Heart right ventricle (tissue), 16 donors: ENCODE measurements at regions not wholly inside any gene's neighbourhood (a gene's known extent, or its start where the extent isn't known, plus 50 kb on each side); places are given as distances from the start of the nearest gene placed in this dataset.

Experiments
- ATAC-seq, 8 donors: fragments of 200-7000 bp; cut with Tn5 transposase; one replicate each; pipeline ENCODE4 v1.9.1; 2020; ENCODE audit warnings: mild to moderate bottlenecking in 8 of 8, moderate library complexity in 8 of 8, moderate number of reproducible peaks in 1 of 8
- DNase-seq, 2 donors: peaks; one replicate each; pipeline ENCODE4 v3.0.0-alpha.2; 2020
- H3K27ac ChIP-seq, 10 donors: fragments of 200-600 bp; sonication (generic) in 2 of 10; one replicate each; pipeline versions ENCODE4 v1.5.0 to v1.8.0; 2020 to 2022; ENCODE audit warnings: mild to moderate bottlenecking in 3 of 10
- H3K27me3 ChIP-seq, 7 donors: fragments of 200-600 bp; one replicate each; pipeline ENCODE4 v1.8.0; 2021 to 2022; ENCODE audit warnings: mild to moderate bottlenecking in 2 of 7
- H3K36me3 ChIP-seq, 9 donors: fragments of 200-600 bp; sonication (generic) in 1 of 9; one replicate each; pipeline versions ENCODE4 v1.5.0 to v1.8.0; 2020 to 2022; ENCODE audit warnings: mild to moderate bottlenecking in 2 of 9
- H3K4me1 ChIP-seq, 9 donors: fragments of 200-600 bp; sonication (generic) in 1 of 9; one replicate each; pipeline versions ENCODE4 v1.5.0 to v1.8.0; 2020 to 2022; ENCODE audit warnings: mild to moderate bottlenecking in 4 of 9
- H3K4me3 ChIP-seq, 10 donors: fragments of 200-600 bp; sonication (generic) in 2 of 10; one replicate each; pipeline versions ENCODE4 v1.5.0 to v1.8.0; 2020 to 2022; ENCODE audit warnings: mild to moderate bottlenecking in 7 of 10, moderate library complexity in 2 of 10
- H3K9me3 ChIP-seq, 11 donors: fragments of 200-600 bp in 10 of 11; sonication (generic) in 2 of 11; one replicate each; pipeline versions ENCODE4 v1.5.0 to v1.8.0; 2013 to 2022; ENCODE audit warnings: mild to moderate bottlenecking in 2 of 11, control low read depth in 1 of 11, moderate library complexity in 1 of 11
- WGBS, 2 donors: extraction: QIAGEN DNeasy Blood & Tissue Kit; methylation state at CpG; one replicate each; pipeline ENCODE4 v1.1.7; 2013; ENCODE audit warnings: inconsistent platforms in 1 of 2; 5-methylcytosine and 5-hydroxymethylcytosine counted together
- intact Hi-C, 10 donors: fragments of 100-400 bp; cut with DNase I; formaldehyde crosslinking; loops; one replicate each; pipeline versions ENCODE4 v1.11.1 to v1.14.2; 2022
- TF ChIP-seq, protein P1 (sequence below), 9 donors: fragments of 200-600 bp; sonication (generic) in 2 of 9; IDR thresholded peaks; one replicate each; pipeline versions ENCODE4 v1.5.0 to v1.8.0; 2021 to 2022; ENCODE audit warnings: antibody characterized with exemption in 9 of 9, mild to moderate bottlenecking in 5 of 9, moderate library complexity in 1 of 9
- donor health status: Arrhythmogenic right ventricular cardiomyopathy.
- donor health status: ischemic (EF 13 %, LVEDD 7.1; RV severe dilation, severe dysfunction).
- donor health status: healthy with polysubstance abuse.
- donor health status: DM: no; HTN: yes; CAD: no.
- donor health status: DM: no; HTN: no; CAD: no.
- donor health status: ischemic (EF 25% LVEDD 6.9; RV normal size, moderate dysfunction).
- donor health status: ischemic (EF 25% LVEDD 5.7; RV mildly dilated, moderate dysfunction).
- donor health status: healthy.
- donor health status: DM: yes; HTN: yes; CAD: no.
- donor health status: Ischemic cardiomyopathy.
- donor health status: ischemic (EF 35%, LVEDD 5.7; RV mildly dilated, moderate dysfunction).
- donor health status: nonischemic (EF 11% LVEDD 7.7; RV severe dilation, severe dysfunction).
- donor health status: DM: yes; HTN: yes; CAD: no.
- donor health status: PGD.
- donor health status: ischemic (EF 29% LVEDD 5.4; RV normal size, mild dysfunction).
- donor health status: nonischemic (EF 23%, LVEDD 6.1; RV moderate dilation, normal function).

DNA sequence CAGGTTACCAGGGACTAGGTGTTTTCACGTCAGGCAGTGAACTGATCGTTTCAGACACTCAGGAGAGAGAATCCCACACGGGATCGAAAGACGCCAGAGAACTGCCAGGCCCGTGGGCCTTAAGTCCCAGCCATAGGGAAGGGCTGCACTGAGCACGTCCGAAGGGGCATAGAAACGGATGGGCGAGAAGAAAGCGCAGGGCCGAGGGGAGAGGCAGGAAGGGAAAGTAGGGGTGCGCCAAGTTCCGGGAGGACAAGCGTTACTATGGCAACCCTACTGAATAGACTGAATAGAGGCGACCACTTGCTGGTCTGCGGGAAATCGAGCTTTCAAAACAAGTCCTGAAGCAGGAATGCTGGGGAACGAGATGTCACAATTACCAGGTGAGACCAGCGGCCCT lies 421.3 kb upstream of the NUPR2 start:
- ATAC-seq (no peak), DNase-seq (no peak)
- H3K4me3 ChIP-seq = peak overlapping the region in 3 of 10 donors; percentile 13 to 26 (median 19)
- H3K27ac ChIP-seq = no peak overlapping the region
- H3K9me3 ChIP-seq = peaks cover 0 to 98% (median 8%) of the 10 kb centered on the region in 11 donors
- peaks cover 0 to 4% (median 0%) of the 10 kb centered on the region in 7 donors for H3K27me3 ChIP-seq
- WGBS, 2 donors = 24 to 35% methylated on average over 20 of the region's 20 CpGs
- H3K36me3 ChIP-seq = no peaks in the 10 kb centered on the region
- no peaks in the 10 kb centered on the region for H3K4me1 ChIP-seq
- intact Hi-C loops = no loop called here
- TF ChIP-seq, protein P1, sequence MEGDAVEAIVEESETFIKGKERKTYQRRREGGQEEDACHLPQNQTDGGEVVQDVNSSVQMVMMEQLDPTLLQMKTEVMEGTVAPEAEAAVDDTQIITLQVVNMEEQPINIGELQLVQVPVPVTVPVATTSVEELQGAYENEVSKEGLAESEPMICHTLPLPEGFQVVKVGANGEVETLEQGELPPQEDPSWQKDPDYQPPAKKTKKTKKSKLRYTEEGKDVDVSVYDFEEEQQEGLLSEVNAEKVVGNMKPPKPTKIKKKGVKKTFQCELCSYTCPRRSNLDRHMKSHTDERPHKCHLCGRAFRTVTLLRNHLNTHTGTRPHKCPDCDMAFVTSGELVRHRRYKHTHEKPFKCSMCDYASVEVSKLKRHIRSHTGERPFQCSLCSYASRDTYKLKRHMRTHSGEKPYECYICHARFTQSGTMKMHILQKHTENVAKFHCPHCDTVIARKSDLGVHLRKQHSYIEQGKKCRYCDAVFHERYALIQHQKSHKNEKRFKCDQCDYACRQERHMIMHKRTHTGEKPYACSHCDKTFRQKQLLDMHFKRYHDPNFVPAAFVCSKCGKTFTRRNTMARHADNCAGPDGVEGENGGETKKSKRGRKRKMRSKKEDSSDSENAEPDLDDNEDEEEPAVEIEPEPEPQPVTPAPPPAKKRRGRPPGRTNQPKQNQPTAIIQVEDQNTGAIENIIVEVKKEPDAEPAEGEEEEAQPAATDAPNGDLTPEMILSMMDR (IDR thresholded peaks at IDR 0.05) = no peak

- Histone ChIP-seq H3K4me3 (no peak overlapping the region), H3K9me3 (peaks cover 0 to 92% (median 4%) of the 10 kb centered on the region in 11 donors), H3K27me3 (no peaks in the 10 kb centered on the region), H3K27ac (no peak overlapping the region), H3K36me3 (no peaks in the 10 kb centered on the region), H3K4me1 (no peaks in the 10 kb centered on the region)
- whole genome bisulfite sequencing, 2 donors = 56 to 63% methylated on average over 3 of the region's 3 CpGs
- ATAC-seq (no peak), DNase-seq (no peak)
- intact Hi-C loops = no loop called here
- TF ChIP-seq, protein P1 (IDR thresholded peaks at IDR 0.05) = no peak
Measured at GRCh38 chr7:56495165-56495564, 378.9 kb upstream of the NUPR2 start.

- DNase-seq (no peak), ATAC-seq (no peak)
- TF ChIP-seq, protein P1 (IDR thresholded peaks at IDR 0.05) = no peak
- intact Hi-C loops = no loop called here
- Histone ChIP-seq H3K27ac (no peak overlapping the region), H3K4me1 (no peaks in the 10 kb centered on the region), H3K4me3 (no peak overlapping the region), H3K27me3 (no peaks in the 10 kb centered on the region), H3K9me3 (peaks cover 0 to 99% (median 4%) of the 10 kb centered on the region in 11 donors), H3K36me3 (no peaks in the 10 kb centered on the region)
- WGBS, 2 donors = 65 to 68% methylated on average over 8 of the region's 8 CpGs
Measured at GRCh38 chr7:56493704-56494450, 377.7 kb upstream of the NUPR2 start.

- 71 to 76% methylated on average over 4 of the region's 4 CpGs for WGBS, 2 donors
- Histone ChIP-seq H3K9me3 (peaks cover 0 to 100% (median 4%) of the 10 kb centered on the region in 11 donors), H3K27me3 (no peaks in the 10 kb centered on the region), H3K4me3 (no peak overlapping the region), H3K4me1 (no peaks in the 10 kb centered on the region), H3K36me3 (no peaks in the 10 kb centered on the region), H3K27ac (no peak overlapping the region)
- ATAC-seq (no peak), DNase-seq (no peak)
- intact Hi-C loops = no loop called here
- TF ChIP-seq, protein P1 (IDR thresholded peaks at IDR 0.05) = no peak
Measured at GRCh38 chr7:56493196-56493595, 377.0 kb upstream of the NUPR2 start.
